ENCODE measurements at regions not wholly inside any gene's neighbourhood (a gene's known extent, or its start where the extent isn't known, plus 50 kb on each side); places are given as distances from the start of the nearest gene placed in this dataset.
"Not testable (repeated sequence)": the region's sequence is repeated elsewhere in the genome, so short reads cannot be mapped to it uniquely, and the experiment has no call there.

DNA sequence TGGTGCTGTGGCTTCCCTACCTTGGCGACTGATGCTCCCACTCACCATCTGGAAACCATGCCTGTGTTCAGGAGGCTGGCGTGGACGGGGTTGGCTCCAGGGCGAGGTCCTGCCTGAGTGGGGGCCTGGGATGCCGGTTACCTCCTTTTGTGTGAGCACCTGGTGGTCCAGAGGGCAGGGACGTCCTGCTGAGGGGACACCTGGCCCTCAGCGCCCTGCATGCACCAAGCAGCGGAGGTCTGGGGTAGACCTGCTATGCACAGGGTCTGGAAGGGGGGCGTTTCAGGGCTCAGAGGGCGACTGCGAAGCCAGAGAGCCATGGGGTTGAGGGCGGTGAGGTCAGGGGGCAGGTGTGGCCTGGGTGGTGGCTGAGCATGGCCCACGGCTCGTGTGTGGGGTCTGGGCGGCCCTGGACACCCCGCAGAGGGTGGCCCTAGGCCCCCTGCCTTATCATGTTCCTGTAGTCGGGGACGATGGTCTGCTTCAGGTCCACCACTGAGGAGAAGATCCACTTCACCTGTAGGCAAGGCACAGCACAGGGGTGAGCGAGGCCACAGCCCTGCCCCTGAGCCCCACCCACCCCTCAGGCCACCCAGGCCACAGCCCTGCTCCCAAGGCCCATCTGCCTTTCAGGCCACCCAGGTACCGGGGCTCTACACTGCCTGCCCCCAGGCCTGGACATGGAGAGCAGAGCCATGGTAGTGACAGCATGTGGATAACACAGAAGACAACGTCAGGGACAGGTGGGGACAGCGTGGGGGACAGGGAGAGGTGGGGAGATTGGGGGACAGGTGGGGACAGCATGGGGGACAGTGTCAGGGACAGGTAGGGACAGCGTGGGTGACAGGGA lies 95.3 kb downstream of the TMEM121 start:
- not testable (repeated sequence) for DNase-seq (ENCODE audit: low read depth in 2 of 2)

DNA sequence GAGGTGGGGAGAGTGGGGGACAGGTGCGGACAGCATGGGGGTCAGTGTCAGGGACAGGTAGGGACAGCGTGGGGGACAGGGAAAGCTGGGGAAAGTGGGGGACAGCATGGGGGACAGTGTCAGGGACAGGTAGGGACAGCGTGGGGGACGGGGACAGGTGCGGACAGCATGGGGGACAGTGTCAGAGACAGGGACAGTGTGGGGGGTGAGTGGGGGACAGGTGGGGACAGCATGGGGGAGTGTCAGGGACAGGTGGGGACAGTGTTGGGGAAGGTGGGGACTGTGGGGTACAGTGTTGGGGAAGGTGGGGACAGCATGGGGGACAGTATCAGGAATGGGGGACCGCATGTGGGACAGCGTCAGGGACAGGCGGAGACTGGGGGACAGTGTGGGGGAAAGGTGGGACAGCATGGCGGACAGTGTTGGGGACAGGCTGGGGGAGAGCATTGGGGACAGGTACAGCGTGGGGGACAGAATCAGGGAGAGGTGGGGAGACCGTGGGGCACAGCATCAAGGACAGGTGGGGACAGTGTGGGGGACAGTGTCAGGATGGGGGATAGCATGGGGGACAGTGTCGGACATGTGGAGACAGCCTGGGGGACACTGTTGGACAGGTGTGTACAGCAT lies 96.1 kb downstream of the TMEM121 start:
- no peak for DNase-seq (ENCODE audit: low read depth in 2 of 2)

DNA sequence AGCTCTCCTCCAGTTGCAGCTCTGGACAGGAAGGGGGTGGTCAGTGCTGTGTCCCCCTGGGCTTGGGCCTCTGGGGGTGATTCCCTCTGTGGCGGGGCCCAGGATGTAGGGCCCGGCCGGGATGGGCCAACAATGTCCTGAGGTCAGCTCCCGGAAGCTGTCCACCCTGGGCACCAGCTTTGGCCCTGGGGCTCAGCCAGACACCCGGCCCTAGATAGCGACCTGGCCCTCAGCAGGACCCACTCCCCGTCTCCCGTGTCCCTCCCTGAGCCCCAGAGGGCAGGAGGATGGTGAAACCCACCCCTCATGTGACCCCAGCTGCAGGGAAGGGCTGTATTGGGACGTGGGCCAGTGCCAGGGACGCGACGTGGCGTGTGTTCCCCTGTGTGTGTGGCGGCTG lies 96.8 kb downstream of the TMEM121 start:
- not testable (repeated sequence) for DNase-seq (ENCODE audit: low read depth in 2 of 2)

DNA sequence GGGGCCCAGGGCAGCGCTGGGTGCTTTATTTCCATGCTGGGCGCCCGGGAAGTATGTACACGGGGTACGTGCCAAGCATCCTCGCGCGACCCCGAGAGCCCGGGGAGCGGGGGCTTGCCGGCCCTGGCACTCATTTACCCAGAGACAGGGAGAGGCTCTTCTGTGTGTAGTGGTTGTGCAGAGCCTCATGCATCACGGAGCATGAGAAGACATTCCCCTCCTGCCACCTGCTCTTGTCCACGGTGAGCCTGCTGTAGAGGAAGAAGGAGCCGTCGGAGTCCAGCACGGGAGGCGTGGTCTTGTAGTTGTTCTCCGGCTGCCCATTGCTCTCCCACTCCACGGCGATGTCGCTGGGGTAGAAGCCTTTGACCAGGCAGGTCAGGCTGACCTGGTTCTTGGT lies 98.0 kb downstream of the TMEM121 start:
- DNase-seq (ENCODE audit: low read depth in 2 of 2), result not testable (repeated sequence)

DNA sequence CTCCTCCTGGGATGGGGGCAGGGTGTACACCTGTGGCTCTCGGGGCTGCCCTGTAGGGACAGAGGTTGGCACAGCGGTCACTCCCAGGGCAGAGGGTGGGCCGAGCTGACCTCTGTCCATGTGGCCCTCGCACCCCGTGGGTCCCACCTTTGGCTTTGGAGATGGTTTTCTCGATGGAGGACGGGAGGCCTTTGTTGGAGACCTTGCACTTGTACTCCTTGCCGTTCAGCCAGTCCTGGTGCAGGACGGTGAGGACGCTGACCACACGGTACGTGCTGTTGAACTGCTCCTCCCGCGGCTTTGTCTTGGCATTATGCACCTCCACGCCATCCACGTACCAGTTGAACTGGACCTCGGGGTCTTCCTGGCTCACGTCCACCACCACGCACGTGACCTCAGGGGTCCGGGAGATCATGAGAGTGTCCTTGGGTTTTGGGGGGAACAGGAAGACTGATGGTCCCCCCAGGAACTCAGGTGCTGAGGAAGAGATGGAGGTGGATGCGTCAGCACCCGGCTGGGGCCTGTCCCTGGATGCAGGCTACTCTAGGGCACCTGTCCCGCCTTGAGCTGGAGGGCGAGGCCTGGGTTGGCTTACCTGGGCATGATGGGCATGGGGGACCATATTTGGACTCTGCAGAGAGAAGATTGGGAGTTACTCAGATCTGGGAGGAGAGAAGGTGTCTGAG lies 98.5 kb downstream of the TMEM121 start:
- DNase-seq (ENCODE audit: low read depth in 2 of 2), result not testable (repeated sequence)

DNA sequence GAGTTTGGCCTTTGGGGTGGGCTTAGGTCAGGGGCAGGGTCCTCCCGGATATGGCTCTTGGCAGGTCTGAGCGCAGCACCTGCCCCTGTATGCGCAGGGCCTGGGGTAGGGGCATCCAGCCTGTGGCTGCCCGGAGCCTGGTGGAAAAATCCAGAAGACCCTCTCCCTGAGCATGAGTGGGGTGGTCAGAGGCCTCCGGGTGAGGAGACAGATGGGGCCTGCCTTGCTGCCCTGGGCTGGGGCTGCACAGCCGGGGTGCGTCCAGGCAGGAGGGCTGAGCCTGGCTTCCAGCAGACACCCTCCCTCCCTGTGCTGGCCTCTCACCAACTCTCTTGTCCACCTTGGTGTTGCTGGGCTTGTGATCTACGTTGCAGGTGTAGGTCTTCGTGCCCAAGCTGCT lies 99.1 kb downstream of the TMEM121 start:
- DNase-seq (ENCODE audit: low read depth in 2 of 2), result not testable (repeated sequence)

DNA sequence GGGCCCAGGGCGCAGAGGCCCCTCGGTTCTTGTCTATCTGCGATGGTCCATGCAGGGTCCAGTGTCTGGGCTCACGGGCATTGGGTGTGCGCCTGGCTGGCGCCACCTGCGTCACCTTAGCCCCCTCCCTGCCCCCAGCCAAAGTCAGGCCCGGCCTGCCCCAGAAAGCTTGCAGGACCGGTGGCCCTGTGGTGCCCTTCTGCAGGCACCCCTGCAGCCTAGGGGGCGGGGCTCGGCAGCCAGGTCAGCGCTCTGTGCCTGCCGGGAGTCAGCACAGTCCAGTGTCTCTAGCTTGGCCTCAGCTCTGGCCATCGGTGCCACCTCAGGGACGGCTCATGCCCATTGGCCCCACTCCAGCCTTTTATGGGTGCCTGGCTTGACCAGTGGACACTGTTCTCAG lies 99.7 kb downstream of the TMEM121 start:
- DNase-seq (ENCODE audit: low read depth in 2 of 2), result not testable (repeated sequence)

DNA sequence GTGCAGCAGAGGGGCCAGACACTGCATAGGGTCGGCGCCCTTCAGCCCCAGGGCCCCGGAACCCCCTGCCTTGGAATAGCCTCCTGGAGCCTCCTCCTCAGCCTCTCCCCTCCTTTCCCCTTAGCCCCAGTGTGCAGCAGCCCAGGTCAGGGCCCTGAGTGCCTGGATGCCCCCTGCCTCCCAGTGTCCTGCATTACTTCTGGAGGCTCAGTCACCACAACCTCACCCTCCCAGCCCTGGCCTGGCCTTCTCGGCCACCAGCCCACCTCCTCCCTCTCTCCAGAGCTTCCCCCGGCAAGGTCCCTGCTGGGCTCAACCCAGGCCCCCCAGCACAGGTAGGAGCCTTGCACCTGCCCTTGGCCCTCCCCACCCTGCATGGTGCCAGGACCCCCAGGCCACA lies 100.3 kb downstream of the TMEM121 start:
- not testable (repeated sequence) for DNase-seq (ENCODE audit: low read depth in 2 of 2)

DNA sequence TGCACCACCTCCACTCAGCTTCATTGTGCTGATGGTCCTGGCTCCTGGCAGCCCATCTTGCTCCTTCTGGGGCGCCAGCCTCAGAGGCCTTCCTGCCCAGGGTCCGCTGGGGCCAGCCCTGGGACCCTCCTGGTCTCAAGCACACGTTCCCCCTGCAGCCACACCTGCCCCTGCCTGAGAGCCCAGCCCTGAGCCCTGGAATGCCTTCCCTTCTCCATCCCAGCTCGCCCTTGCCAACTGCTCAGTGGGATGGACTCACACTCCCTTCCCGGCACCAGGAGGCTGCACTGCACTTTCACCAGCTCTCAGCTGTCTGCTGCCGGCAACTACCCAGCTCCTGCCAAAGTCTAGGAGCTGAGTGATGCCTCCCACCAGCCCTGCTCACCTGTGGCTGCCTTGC lies 100.9 kb downstream of the TMEM121 start:
- DNase-seq (ENCODE audit: low read depth in 2 of 2), result not testable (repeated sequence)

DNA sequence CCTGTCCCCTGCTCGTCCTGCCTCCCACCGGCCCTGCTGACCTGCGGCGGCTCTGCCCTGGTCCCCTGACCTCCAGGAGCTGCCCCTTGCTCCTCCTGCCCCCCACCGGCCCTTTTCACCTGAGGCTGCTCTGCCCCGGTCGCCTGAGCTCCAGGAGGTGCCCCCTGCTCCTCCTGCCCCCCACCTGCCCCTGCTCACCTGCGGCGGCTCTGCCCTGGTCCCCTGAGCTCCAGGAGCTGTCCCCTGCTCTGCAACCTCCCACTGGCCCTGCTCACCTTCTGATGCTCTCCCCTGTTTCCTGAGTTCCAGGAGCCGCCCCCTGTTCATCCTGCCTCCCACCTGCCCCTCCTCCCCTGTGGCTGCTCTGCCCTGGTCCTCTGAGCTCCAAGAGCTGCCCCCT lies 101.3 kb downstream of the TMEM121 start:
- DNase-seq (ENCODE audit: low read depth in 2 of 2), result no peak

DNA sequence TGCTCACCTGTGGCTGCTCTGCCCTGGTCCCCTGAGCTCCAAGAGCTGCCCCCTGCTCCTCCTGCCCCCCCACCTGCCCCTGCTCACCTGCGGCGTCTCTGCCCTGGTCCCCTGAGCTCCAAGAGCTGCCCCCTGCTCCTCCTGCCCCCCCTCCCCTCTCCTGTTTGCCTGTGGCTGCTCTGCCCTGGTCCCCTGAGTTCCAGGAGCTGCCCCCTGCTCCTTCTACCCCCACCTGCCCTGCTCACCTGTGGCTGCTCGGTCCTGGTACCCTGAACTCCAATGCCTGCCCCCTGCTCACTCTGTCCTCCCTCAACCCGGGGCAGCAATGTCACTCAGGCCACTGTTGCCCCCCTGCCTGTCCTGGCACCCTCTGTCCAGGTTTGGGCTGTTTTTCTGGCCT lies 101.7 kb downstream of the TMEM121 start:
- DNase-seq (ENCODE audit: low read depth in 2 of 2), result not testable (repeated sequence)

DNA sequence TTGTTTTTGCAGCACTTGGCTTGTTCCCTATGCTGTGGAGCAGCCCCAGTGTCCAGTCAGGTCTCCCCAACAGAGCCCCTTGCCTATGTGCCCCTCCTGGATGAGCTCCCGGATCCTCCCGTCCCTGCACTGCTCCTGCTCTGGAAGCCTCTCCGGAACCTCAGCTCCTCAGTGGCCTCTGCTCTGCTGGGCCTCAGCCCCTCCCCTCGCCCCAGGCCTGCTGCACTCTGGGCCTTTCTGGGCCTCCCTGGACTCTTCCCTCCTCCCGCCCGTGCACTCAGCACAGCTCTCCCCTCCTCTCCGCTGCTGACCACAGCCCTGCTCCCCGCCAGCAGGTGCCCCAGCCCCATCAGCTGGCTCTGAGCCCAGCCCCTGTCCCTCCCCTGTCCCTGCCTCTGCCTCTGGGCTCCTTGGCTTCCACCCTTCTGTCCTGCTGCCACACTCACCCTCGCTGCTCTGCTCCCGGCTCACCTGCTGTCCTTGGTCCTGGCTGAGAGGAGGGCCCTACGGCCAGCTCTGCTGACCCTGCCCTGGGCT lies 102.2 kb downstream of the TMEM121 start:
- DNase-seq (ENCODE audit: low read depth in 2 of 2), result not testable (repeated sequence)

DNA sequence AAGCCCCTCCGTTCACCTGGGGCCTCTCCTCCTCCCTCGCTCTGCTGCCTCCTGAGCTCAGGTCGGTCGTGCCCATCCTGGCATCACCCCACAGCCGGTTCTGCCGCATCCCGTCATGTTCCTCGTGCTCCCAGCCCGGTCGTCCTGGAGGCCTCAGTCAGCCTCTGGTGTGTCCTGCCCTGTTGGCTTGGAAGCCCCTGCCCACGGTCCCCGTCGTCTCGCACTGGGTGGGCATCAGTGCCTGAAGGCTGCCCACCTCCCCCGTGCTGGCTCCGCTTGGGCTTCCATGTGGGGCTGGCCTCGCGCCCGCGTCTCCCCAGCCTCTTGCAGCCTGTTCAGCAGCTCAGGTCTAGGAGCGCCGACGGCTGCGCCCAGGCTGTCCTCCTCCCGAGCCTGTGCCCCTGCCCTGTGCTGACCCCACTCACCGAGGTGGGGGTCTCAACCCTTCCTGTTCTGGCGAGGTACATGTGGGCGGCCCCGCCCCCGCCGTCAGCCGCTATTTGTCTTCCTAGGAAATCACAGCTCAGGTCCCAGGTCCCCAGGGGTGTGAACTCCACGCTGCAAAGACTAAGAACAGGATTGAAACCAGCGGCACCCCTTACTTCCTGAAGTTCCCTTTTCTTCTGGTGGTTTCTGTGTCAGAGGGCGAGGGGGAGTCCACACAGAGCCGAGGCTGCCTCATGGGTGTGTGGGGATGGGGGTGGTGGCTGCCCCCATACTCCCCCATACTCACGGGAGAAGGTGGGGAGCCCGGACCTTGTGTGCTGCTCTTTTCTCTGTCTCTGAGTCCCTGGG lies 102.9 kb downstream of the TMEM121 start:
- DNase-seq (ENCODE audit: low read depth in 2 of 2), result not testable (repeated sequence)

DNA sequence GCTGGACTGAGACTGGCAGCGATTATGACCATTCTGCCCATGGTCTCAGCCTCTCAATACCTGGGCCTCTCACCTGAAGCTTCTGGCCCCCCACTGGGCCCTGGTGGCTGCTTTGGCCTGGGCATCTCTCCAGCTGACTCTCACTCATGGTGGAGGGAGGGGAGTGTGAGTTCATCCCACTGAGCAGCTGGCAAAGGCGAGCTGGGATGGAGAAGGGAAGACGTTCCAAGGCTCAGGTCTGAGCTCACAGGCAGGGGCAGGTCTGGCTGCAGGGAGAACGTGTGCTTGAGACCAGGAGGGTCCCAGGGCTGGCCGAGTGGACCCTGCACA lies 103.5 kb downstream of the TMEM121 start:
- no peak for DNase-seq (ENCODE audit: low read depth in 2 of 2)

DNA sequence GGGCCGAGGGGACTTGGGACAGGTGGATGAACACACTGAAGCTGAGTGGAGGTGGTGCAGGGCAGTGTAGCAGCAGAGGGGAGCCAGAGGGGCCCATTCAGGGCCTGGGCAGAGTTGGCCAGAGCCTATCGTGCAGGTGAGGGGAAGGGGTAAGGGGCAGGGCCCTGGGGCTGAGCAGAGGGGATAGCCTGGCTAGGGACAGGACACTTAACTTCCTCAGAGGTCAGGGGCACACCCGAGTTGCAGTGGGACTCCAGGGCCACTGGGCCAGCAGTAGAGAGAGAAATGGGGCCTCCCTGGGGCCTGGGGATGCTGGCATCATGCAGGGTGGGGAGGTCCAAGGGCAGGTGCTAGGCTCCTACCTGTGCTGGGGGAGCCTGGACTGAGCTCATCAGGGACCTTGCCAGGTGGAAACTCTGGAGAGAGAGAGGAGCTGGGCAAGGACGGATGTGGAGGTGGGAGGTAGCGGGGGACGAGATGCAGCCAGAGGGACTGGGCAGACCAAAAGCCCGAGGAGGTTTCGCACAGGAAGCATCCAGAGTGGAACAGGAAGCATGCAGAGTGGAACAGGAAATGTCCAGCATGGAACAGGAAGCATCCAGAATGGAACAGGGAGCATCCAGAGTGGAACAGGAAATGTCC lies 104.0 kb downstream of the TMEM121 start:
- DNase-seq (ENCODE audit: low read depth in 2 of 2), result not testable (repeated sequence)

DNA sequence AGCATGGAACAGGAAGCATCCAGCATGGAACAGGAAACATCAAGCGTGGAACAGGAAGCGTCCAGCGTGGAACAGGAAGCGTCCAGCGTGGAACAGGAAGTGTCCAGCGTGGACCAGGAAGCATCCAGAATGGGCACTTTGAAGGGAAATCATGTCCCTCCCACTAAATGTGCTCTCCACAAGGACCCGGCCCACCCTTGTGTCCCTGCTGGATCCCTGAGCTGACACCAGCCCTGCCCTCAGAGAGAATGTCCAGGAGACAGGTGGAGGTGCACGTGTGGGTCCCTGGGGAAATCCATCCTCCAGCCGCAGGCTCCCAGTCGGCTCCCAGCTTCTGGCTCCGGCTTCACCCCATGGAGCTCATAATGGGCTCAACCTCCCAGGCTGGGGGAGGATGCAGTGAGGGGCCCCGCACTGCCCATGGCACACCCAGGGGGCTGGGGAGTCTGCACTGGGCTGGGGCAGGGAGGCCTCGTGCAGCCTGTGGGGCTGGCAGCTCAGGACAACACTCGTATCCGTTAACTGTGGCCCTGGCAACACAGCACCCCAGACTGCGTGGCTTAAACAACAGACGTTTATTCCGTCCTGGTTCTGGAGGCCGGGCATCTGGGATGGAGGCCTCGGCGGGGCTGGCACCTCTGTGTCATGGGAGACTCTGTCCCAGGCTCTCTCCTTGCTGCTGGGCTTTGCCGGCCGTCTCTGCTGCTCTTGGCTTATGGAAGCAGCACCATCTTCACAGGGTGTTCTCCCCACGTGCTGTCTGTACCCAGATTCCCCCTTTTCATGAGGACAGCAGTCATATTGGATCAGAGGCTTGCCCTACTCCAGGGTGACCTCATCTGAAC lies 104.8 kb downstream of the TMEM121 start:
- not testable (repeated sequence) for DNase-seq (ENCODE audit: low read depth in 2 of 2)

DNA sequence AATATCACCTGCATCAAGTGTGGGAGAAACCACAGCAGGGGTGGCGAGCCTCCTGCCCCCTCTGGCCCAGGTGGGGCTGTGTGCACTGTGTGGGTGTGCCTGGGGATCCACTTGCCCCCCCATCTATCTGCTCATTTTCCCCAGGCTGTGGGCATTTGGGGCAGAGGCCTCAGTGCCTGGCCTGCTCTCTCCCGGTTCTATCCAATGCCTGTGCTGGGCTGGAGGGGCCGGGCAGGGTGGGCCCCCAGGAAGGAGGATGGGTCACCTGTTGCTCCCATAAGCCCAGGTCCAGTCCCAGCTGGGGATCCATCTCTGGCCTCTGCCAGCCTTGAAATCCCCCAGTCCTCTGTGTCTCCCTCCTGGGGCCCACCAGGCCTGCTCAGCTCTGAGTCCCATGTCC lies 105.6 kb downstream of the TMEM121 start:
- no peak for DNase-seq (ENCODE audit: low read depth in 2 of 2)

DNA sequence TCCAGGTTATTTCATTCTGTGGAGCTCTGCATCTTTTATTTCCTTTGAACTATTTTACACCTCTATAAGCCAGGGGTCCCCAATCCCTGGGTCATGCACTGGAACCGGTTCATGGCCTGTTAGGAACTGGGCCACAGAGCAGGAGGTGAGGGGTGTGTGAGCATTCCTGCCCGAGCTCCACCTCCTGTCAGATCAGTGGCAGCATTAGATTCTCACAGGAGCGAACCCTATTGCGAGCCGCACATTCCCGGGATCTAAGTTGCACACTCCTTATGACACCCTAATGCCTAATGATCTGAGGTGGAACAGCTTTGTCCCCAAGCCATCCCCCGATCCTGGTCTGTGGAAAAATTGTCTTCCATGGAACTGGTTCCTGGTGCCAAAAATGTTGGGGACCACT lies 107.2 kb downstream of the TMEM121 start:
- not testable (repeated sequence) for DNase-seq (ENCODE audit: low read depth in 2 of 2)

DNA sequence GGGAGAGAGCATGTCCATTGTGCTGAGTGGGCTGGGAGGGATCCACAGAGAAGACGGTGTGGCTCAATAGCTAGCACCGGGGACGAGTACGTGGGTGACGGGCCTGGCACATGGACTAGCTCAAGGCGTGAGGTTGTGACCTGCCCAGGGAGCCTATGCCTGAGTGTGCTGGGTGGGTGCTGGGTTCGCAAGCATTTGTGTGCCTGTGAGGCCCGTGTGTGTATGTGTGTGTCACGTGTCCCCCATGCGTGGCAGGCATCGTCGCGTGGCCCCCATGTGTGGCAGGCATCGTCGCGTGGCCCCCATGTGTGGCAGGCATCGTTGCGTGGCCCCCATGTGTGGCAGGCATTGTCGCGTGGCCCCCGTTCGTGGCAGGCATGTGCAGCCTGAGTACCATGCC lies 109.2 kb downstream of the TMEM121 start:
- DNase-seq (ENCODE audit: low read depth in 2 of 2), result no peak

DNA sequence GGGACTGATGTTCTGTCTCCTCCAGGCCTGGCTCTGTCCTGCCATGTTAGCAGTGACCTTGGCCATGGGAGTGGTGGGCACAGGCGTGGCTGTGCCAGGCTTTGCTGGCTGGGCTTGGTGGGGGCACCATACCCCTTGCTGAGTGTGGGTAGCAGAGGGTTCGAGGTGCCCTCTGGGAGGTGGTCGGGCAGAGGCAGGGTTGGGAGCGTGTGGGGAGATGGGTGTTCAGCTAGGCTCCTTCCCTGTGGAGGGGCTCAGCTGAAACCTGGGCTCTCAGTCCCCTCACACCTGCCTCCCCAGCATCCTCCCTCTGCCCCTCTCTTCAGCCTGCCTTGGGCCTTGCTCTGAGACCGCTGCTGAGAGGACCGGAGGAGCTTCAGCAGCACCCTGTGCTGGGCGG lies 109.6 kb downstream of the TMEM121 start:
- not testable (repeated sequence) for DNase-seq (ENCODE audit: low read depth in 2 of 2)
